Cerebellar nuclear complex (tissue), 1 donor: ENCODE measurements at regions not wholly inside any gene's neighbourhood (a gene's known extent, or its start where the extent isn't known, plus 50 kb on each side); places are given as distances from the start of the nearest gene placed in this dataset.
"Not testable (repeated sequence)": the region's sequence is repeated elsewhere in the genome, so short reads cannot be mapped to it uniquely, and the experiment has no call there.

ENCODE experiments used
- DNase-seq, 2 experiments: peaks; one replicate each; lab custom pipeline; 2025; lab: John Stamatoyannopoulos, UW

DNA sequence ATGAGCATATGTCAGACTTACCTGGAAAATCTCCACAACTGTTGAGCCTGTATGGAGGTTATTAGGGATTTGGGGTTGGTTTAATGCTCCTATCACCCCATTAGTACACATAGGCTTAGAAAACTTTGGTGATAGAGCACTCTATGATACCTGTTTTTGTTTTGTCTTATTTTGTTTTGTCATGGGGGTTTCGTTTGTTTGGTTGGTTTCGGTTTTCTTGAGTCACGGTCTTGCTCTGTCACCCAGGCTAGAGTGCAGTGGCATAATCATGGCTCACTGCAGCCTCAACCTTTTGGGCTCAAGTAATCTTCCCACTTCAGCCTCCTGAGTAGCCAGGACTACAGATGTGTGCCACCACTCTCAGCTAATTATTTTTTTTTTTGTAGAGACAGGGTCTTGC, 70.0 kb downstream of the MZT1 start:
- DNase-seq, result no peak

DNA sequence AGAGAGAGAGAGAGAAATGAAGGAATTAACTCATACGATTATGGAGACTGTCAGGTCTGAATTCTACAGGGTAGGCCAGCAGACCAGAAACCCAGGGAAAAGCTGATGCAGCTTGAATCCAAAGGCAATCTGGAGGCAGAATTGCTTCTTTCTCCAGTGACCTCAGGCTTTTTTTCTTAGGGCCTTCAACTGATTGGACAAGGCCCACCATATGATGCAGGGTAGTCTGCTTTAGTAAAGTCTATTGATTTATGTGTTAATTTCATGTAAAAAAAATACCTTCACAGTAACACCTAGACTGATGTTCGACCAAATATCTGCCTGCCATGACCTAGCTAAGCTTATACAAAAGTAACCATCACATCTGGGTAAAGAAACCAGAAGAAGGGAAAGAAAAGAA, 71.1 kb downstream of the MZT1 start:
- DNase-seq, result no peak

DNA sequence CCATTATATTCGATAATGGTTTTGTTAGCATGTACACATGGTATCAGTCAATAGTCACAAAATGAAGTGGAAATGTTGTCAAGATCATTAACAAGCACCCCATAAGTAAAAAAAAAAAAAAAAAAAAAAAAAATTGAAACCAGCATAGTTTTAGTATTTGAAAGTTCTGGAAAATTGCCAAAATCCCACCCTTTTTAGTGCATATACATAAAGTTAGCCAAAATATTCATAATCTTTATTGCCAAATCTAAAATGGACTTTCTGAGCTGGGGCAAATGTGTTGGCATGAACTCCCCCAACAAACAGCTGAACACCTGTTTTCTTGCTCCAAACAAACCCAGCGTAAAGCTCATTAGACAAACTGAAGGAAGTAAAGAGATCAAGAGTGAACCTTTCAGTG, 73.9 kb downstream of the MZT1 start:
- no peak for DNase-seq

DNA sequence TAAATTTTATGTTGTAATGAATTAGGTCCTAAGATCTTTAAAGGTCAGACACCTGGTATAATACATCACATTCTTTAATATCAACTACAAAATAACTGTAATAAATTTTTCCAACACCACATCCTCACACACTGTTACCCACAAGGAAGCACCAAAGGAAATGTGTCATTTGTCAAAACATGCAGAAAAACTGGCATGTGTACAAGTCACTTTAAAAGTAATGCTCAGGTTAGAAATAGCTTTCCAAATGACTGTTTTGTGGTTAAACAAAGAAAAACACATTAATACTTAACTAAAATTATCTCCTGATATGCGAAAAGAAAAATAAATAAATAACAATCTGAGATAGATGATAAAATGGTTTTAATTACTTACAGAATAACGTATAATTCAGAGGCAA, 74.7 kb downstream of the MZT1 start:
- DNase-seq, result no peak

DNA sequence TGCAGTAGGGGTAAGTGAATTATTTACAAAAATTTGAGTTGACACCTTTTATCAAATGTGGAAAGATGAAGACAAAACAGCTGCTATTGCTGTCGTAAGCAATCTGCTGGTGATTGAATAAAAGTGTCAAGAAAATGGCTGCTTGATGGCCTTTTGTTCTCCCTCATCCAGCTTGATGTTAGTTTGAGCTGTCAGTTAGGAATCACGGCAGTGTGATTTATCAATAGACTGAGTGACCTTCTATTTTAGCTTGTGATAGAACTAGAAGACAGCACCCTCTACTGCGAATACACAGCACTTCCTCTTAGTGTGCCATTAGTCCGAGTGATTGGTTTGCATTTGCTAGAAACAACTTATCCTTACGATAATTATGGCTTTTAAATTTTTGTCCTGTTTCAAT, 76.3 kb downstream of the MZT1 start:
- DNase-seq, result no peak

DNA sequence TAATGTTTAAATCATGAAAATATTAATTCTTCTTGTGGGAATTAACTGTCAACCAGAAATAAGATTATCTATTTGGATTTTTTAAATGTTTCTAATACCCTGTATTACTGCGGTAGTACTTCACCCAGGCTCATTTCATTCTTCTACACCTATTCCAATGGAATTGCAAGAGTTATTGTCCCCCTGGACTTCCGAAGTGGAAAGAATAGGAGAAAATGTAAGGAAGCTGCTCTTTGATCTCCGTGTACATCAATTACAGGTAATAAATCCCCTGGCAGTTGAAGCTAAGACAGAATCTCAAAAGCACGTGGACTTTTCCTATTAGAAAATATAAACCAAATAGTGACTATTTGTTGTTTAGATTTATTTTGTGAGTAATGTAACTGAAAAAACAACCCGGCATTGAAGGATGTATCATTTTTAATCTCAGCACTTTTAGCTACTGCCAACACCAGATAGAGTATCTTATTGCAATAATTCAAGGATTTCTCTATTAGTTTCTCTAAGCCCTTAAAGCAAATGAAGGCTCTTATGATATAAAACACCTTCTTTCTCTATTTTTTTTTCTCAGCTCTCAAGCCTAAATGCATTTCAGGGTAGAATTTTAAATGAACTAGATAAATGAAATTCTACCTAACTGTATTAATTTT, 77.3 kb downstream of the MZT1 start:
- no peak for DNase-seq

DNA sequence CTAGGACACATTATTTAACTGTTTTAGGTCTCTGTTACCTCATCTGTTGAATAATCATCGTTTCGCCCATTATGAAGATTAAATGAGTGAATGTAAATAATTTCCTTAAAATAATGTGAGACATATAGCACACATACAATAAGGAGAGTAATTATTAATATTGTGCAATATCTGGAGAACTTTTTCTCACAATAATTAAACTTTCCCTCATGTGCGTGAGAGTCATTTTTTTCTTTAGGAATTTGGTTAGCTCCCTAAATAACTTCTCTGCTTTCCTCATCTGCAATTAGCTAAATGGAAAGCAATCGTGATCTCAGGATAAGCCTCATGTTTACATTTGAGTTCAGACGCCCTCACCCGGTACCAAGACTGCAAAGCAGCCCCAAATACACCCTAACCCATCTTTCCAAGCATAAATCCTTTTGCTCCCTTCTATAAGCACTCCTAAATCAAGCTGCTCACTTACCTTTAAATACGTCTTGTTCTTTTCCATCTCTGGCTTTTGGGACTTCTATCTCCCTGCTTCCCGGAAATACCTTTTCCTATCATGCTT, 78.8 kb downstream of the MZT1 start:
- no peak for DNase-seq

DNA sequence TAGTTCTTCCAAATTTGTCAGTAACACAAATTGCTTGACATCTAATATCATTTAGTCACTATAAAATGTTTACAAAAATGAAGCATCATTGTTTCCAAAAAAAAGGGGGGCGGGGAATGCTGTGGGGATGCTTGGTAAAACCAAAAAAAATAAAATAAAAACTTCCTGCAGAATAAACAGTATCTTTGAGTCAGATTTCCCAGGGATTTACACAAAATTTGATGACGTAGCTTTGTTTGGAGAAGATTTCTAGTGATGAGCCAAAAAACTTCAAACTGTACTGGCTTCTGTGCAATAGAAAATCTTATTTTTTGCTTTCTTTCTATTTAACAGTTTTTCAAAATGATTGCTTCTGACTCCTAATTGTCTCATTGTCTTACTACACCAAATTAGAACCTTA, 80.0 kb downstream of the MZT1 start:
- no peak for DNase-seq

DNA sequence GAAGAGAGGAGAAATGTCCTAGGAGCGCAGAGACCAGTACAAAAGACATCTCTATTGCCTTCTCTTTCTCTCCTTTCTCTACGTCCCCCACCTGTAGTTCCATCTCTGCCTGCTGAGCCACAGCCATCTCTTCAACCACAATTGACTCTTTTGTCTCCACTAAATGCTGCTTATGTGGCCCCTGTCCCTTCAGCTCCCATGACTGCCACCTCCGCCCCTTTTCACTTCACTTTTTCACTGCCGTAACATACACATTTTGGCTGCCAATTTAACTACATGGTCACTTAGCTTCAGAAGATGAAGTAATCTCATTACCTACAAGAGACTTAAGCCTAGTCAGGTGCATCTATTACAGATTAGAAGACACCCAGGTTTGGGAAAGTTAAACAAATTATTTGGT, 81.9 kb downstream of the MZT1 start:
- no peak for DNase-seq

DNA sequence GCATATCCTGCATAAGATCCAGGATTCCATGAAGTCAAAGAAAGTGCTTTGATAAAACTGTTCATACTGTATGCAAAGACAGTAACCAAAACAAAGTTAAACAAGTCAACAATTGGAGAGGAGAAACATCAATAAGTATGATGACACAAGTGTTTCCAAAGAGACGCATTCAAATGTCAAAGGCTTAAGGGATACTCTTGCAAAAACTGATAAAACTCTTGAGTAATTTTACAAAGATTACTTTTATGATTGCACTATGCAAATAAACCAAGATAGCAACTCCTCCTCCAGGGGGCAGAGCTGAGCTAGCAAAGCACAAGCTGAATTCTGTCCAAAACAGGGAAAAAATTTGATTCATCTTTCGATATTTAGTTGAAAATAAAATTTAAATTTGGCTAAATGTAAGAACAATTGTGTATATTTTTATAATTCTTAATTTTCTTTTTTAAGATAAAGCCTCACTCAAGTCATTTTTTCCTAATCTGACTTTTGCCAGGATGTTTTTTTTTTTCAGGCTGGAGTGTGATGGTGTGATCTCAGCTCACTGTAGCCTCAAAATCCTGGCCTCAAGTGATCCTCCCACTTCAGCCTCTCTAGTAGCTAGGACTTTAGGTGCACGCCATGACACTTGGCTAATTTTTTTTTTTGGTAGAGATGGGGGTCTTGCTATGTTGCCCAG, 84.0 kb downstream of the MZT1 start:
- no peak for DNase-seq

DNA sequence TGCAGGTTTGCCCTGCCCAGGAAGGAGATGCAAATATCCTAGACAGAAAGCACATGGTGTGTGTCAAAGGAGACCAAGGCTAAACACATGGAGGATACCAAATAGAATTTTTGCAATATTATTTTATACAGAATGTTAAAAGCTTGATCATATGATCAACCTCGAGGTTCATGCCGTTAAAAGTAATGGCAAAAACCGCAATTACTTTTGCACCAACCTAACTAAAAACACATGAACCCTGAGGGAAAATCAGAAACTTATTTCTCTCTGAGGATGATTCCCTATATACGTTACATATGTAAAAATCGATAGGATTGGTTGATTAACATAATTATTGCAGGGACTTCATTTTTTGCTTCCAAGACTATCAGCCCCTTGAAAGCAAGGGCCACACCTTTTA, 88.1 kb downstream of the MZT1 start:
- DNase-seq, result no peak

DNA sequence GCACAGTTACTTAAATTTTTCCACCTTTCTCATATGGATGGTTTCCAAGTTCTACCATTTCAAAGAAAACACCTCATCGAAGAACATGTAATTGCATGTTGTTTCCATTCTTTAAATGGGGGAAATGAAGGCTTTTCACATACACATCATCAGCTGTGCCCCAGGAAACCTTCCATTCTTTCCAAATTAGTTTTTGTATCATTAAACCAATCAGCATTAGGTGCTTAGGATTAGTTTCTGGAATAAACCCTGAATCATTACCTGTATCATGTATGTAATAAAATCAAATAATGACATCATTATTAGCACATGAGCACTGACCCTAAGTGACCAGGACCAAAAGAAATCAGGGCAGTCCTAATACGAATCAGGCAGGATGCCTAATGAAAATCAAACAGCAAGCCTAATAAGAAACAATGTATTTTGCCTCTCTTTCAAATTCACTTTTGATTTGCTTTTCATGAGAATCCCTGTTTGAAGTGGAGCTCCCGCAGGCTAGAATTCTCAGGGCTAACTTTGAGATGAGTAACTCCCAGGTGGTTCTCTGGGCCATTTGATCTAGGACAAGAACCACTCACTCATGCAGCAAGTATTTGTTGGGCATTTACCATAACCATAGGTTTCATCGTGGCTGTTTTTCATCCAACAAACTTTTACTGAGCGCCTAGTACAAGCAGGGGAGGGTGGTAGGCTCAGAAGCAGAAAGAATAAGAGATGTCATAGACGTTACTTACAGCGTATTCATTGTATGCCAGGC, 89.2 kb downstream of the MZT1 start:
- no peak for DNase-seq

DNA sequence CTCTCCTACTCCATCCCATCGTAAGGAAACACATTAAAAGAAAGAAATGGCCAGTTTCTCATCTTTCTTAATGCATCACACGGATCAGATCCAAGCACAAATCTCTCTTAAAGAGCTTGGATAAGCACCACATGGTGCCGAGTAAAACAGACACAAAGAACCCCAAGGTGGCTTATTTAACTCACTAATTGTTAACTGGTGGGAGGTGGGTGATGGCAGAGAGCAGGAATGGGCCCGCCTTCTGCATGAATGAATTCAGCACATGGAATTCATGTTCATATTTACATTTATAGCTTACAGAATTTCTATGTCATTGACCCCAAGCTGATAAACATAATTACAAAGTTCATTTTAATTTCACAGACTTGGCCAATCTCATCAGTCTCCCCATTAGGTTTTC, 89.9 kb downstream of the MZT1 start:
- DNase-seq, result no peak

DNA sequence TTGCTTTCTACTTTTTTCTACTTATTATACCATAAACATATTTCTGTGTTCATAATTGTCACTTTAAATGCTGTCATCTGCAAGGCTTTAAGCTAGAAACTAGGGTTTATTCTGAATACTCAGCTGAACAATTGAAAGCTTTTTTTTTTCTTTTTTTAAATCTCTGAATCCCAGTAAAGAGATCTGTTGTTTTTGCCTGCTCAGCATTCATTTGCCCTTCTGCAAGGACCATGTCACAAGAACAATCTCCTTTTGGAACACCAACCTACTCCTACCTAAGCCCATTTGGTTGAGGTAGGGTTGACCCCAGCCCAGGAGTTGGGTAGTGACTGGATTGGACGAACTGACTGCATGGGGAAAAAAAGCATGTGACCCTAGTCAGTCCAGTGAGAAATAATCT, 92.6 kb downstream of the MZT1 start:
- DNase-seq, result no peak

DNA sequence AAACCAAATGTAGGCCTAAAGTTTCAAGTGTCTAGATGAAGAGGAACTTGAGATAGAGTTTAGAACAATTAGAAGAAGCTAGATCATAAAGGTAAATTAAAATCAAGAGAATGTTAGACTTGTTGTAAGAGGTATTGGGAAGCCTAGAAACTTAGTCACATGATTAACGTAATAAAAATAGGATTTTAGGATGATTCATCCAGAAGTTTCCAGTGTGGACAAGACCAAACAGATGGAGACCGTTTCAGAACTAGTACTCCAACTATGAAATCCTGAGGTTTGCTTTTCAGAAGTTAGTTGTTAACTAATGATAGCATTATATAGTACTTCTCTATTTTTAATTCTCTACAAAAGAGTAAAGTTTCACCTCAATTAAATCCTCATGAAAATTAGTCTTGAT, 104.9 kb downstream of the MZT1 start:
- DNase-seq, result no peak

DNA sequence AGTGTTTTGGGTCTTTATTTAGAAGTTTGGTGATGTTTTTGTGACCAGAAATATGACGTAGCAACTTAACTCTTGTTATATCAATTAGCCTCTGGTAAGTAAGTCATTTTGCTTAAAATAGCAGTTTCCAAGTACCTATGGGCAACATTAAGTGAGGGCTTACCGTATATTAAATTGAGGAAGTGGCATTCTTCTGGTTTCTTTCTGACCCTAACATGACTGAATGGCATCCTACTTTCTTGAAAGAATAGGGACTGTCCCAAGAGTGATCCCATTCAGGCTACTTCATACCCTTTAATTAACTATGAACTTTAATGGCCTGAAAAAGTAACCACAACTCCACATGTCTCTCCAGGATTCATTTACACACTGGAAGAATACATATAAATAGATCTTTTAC, 106.6 kb downstream of the MZT1 start:
- DNase-seq, result no peak

DNA sequence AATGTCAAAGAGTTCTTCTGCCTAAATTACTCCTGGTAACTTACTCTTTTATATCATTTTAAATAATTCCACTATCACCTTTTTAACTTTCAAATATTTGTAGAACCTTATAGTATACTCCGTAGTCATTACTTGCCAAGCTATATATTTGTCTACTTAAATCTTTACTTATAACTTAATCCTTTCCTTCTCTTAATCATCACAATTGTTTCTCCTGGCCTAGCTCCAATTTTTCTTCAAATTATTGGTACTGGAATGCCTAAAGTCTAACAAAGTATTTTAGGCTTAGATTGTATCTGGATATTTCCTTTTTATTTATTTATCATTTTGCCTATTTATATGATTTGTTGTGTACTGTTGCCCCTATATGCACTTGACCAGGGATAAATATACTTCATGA, 109.5 kb downstream of the MZT1 start:
- no peak for DNase-seq

DNA sequence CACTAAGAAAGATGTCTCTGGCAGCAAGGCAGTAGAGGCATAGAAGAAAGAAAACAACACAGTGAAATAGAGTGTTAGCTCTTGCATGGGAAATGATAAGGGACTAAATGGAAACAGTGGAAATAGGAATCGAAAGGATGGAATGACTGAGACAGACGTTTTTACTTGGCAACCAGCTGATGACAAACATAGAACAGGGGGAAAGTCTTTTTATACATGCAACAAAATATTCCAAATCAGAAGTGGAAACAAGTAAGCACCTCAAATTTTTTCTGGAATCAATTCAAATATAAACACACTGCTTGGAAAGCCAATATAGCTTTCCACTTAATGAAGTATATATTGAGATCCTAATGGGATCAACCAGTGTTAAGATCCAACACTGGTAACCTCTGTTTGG, 110.2 kb downstream of the MZT1 start:
- DNase-seq, result no peak

DNA sequence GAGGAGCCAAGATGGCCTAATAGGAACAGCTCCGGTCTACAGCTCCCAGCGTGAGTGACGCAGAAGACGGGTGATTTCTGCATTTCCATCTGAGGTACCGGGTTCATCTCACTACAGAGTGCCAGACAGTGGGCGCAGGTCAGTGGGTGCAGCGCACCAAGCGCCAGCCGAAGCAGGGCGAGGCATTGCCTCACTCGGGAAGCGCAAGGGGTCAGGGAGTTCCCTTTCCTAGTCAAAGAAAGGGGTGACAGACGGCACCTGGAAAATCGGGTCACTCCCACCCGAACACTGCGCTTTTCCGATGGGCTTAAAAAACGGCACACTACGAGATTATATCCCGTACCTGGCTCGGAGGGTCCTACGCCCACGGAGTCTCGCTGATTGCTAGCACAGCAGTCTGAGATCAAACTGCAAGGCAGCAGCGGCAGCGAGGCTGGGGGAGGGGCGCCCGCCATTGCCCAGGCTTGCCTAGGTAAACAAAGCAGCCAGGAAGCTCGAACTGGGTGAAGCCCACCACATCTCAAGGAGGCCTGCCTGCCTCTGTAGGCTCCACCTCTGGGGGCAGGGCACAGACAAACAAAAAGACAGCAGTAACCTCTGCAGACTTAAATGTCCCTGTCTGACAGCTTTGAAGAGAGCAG, 117.1 kb downstream of the MZT1 start:
- DNase-seq, result not testable (repeated sequence)

DNA sequence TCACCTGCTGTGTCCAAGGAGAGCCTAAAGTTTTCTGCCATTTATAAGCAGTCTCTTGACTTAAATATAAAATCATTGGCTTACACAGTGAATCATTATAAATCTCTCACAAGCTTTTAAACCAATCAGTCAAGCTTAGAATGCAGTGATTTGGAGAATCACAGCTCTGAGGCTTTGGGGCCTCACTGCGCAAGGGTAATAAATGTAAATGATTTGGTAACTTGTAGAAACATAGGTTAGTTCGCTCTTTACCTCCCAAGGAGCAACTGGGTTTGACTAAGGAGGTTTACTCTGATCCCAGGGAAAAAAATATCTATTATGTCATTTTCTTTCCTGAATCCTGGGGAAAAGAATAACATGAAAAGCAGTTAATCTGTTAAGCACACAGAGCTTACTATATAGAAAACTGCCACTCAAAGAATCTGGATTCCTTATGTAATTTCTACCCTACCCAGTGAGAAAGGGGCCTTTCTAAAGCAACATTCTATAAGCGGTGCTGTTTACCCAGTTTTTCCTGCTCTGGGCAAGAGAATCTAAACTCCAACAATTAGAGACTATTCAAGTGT, 128.2 kb downstream of the MZT1 start:
- no peak for DNase-seq

DNA sequence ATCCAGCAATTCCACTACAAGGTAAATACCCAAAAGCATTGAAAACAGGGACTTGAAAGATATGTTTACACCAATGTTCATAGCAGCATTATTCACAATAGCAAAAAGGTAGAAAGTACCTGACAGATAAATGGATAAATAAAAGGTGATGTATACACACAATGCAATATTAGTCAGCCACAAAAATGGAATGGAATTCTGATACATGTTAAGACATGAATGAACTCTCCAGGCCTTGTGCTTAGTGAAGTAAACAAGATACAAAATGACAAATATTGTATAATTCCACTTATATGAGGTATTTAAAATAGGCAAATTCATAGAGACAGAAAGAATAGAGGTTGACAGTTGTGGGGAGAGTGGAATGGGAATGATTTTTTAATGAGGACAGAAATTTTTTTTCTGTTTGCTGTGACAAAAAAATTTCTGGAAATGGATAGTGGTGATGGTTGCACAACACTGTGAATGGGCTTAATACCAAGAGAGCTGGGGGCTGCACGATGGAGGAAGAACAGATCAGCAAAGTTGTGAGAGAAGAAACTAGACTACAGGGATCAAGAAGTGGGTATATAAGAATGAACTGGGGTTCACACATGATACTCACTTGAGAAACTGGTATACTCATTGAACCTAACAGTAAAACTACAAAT, 137.2 kb downstream of the MZT1 start:
- DNase-seq, result no peak

DNA sequence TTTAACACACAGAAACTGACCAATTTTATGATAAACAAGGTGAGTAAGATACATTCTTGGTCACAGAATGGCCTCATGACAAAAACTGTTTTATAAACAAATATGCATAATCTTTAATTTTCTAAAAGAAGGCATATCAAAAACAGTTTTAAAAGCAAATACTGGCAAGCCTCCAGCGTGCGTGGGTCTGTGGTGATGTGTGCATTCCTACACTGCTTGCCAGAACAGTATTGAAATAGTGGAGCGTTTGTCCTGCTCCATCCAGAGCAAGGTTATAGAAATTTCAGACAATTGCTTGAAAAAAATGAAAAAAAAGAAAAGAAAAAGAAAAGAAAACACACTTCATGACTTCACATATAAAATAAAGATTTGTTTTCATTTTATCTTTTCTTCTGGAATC, 140.9 kb downstream of the MZT1 start:
- DNase-seq, result no peak
